GM13976 (cell line): ENCODE measurements at regions not wholly inside any gene's neighbourhood (a gene's known extent, or its start where the extent isn't known, plus 50 kb on each side); places are given as distances from the start of the nearest gene placed in this dataset.

Source experiments
- DNase-seq: peaks from one replicate; pipeline ENCODE4 v3.0.0; 2012; ENCODE audit warnings: low spot score
- in situ Hi-C: fragments of 300-500 bp; cut with MboI; formaldehyde crosslinking; loops from one replicate; pipeline ENCODE4 v1.12.0; 2022; ENCODE audit warnings: low sequenced_read_pairs, mixed read lengths, inconsistent platforms; ENCODE audit not compliant: unreplicated experiment
- TF ChIP-seq, protein P1 (sequence below): IDR thresholded peaks from 2 replicates; pipeline ENCODE4 v1.5.1; 2012; ENCODE audit warnings: borderline replicate concordance, mild to moderate bottlenecking; ENCODE audit not compliant: insufficient read depth; ENCODE audit errors: extremely low read depth, missing control alignments, control extremely low read depth

DNA sequence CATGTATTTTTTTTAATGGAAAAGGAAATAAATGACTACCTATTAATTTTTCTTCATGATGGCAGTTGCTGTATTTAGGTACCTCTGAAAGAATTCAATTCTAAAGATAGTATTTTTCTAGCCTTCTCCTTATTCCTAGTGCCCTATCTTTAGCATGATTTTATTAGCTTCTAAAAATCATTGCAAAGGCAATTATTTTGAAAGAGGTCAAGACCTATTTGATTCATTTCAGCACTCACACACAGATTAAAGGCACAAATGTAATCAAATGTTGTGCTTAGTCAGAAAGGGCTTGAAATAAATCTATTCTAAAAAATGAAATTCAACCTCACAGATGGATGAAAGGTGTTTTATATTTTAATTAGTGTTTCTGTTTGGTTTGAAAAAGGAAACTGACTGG is 74.8 kb upstream of the POF1B start:
- TF ChIP-seq, protein P1, sequence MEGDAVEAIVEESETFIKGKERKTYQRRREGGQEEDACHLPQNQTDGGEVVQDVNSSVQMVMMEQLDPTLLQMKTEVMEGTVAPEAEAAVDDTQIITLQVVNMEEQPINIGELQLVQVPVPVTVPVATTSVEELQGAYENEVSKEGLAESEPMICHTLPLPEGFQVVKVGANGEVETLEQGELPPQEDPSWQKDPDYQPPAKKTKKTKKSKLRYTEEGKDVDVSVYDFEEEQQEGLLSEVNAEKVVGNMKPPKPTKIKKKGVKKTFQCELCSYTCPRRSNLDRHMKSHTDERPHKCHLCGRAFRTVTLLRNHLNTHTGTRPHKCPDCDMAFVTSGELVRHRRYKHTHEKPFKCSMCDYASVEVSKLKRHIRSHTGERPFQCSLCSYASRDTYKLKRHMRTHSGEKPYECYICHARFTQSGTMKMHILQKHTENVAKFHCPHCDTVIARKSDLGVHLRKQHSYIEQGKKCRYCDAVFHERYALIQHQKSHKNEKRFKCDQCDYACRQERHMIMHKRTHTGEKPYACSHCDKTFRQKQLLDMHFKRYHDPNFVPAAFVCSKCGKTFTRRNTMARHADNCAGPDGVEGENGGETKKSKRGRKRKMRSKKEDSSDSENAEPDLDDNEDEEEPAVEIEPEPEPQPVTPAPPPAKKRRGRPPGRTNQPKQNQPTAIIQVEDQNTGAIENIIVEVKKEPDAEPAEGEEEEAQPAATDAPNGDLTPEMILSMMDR, result no peak
- DNase-seq, result no peak
- in situ Hi-C loops, result no loop called here

- TF ChIP-seq, protein P1, result no peak
- no peak for DNase-seq
- in situ Hi-C loops, result no loop called here
Observed at GRCh38 chrX:85444613-85445012, 65.1 kb upstream of the POF1B start.
